Transverse colon (tissue), 3 donors: ENCODE measurements at regions not wholly inside any gene's neighbourhood (a gene's known extent, or its start where the extent isn't known, plus 50 kb on each side); places are given as distances from the start of the nearest gene placed in this dataset.

ENCODE experiments used
- CTCF ChIP-seq, 5 experiments: fragments of 200-600 bp in 3 of 5; fragments of 450-650 bp in 2 of 5; sonication (generic) in 3 of 5; IDR thresholded peaks; 1 replicate in 2 of 5; 2 replicates in 3 of 5; pipeline ENCODE4 v1.5.1; 2016 to 2017; ENCODE audit warnings: antibody characterized with exemption in 5 of 5, inconsistent platforms in 3 of 5, mild to moderate bottlenecking in 2 of 5, moderate library complexity in 1 of 5
- POLR2A ChIP-seq: fragments of 450-650 bp; IDR thresholded peaks from one replicate; pipeline ENCODE4 v1.6.1; 2016; ENCODE audit warnings: antibody characterized with exemption, mild to moderate bottlenecking, moderate library complexity

- TF ChIP-seq CTCF (IDR thresholded peaks at IDR 0.05) (no peak), POLR2A (no peak)
These were observed 283.0 kb upstream of the CDH4 start for GRCh38 chr20:60968853-60969720.
